ENCODE measurements at regions not wholly inside any gene's neighbourhood (a gene's known extent, or its start where the extent isn't known, plus 50 kb on each side); places are given as distances from the start of the nearest gene placed in this dataset.

DNA sequence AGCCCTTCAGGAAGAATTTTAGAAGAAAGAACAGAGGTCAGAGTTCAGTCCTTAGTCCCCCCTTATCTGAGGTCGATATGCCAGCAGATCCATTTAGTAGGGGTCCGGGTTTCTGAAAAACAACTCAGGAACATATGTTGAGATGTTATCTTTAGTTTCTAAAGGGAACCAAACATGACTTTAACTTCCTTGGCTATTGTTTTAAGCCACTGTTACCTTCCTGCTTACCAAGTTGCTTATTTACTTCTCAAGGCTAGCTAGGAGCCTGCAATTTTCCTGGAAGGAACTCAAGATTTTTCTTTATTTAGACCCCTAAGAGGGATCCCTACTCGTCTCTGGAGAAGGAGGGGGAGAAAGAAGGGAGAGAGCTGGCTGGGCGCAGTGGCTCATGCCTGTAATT, 54.3 kb downstream of the KCNC4 start:
- H3K9me3 ChIP-seq (ENCODE audit: insufficient read depth, low read depth, low read length) = no peaks in the 10 kb centered on the region
- H3K27me3 ChIP-seq (ENCODE audit: insufficient read depth, low read length) = peaks cover 27% of the 10 kb centered on the region
- no peak overlapping the region for H3K4me3 ChIP-seq (ENCODE audit: insufficient read depth, low read depth, low read length)
- Mint-ChIP-seq H3K9me3 (ENCODE audit: unreplicated experiment) (peaks cover 3% of the 10 kb centered on the region), H3K4me3 (ENCODE audit: unreplicated experiment) (no peak overlapping the region), H3K4me1 (ENCODE audit: low read depth, unreplicated experiment) (peaks cover 4% of the 10 kb centered on the region), H3K27me3 (ENCODE audit: low read depth, unreplicated experiment) (peaks cover 44% of the 10 kb centered on the region), H3K27ac (ENCODE audit: unreplicated experiment) (no peak overlapping the region), H3K36me3 (ENCODE audit: low read depth, unreplicated experiment) (no peaks in the 10 kb centered on the region)
- no peaks in the 10 kb centered on the region for H3K36me3 ChIP-seq (ENCODE audit: insufficient read depth, low read length)
- no peak overlapping the region for H3K4me2 ChIP-seq (ENCODE audit: low read length)
- no peak overlapping the region for H2AFZ ChIP-seq (ENCODE audit: low read depth, low read length)
- no peak overlapping the region for H3K9ac ChIP-seq (ENCODE audit: low read length)
- no peaks in the 10 kb centered on the region for H4K20me1 ChIP-seq (ENCODE audit: insufficient read depth, low read length)
- DNase-seq (ENCODE audit: low read depth) = no peak
- no peak for TF ChIP-seq EZH2 (IDR thresholded peaks at IDR 0.05; ENCODE audit: insufficient read depth, low read length)
- TF ChIP-seq, protein P1, sequence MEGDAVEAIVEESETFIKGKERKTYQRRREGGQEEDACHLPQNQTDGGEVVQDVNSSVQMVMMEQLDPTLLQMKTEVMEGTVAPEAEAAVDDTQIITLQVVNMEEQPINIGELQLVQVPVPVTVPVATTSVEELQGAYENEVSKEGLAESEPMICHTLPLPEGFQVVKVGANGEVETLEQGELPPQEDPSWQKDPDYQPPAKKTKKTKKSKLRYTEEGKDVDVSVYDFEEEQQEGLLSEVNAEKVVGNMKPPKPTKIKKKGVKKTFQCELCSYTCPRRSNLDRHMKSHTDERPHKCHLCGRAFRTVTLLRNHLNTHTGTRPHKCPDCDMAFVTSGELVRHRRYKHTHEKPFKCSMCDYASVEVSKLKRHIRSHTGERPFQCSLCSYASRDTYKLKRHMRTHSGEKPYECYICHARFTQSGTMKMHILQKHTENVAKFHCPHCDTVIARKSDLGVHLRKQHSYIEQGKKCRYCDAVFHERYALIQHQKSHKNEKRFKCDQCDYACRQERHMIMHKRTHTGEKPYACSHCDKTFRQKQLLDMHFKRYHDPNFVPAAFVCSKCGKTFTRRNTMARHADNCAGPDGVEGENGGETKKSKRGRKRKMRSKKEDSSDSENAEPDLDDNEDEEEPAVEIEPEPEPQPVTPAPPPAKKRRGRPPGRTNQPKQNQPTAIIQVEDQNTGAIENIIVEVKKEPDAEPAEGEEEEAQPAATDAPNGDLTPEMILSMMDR (IDR thresholded peaks at IDR 0.05; ENCODE audit: insufficient read depth, low read depth, low read length) = no peak
- no peaks in the 10 kb centered on the region for H3K79me2 ChIP-seq (ENCODE audit: insufficient read depth, low read length)
- H3K27ac ChIP-seq (ENCODE audit: low read depth, low read length) = no peak overlapping the region
- no peak for FAIRE-seq
- H3K4me1 ChIP-seq (ENCODE audit: insufficient read depth, low read length) = no peaks in the 10 kb centered on the region

DNA sequence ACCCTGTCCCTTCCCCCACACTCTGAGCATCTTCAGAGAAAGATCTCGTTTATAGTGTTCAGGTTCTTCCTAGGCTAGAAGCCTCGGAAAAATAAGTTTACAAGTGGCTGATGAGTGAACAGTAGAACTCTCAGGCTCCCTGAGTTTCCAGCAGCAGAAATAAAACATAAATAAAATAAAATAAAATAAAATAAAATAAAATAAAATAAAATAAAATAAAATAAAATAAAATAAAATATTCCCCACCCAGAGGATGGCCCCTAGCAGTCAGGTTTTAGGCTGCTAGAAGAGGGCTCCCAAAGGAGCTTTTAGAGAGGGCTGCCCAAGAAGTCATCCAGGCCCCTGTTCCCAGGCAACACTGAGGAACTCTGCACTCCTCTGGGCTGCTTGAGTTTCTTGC, 55.1 kb downstream of the KCNC4 start:
- no peak overlapping the region for H3K4me3 Mint-ChIP-seq (ENCODE audit: unreplicated experiment)
- Histone ChIP-seq H3K4me3 (ENCODE audit: insufficient read depth, low read depth, low read length) (no peak overlapping the region), H3K4me2 (ENCODE audit: low read length) (no peak overlapping the region), H3K27me3 (ENCODE audit: insufficient read depth, low read length) (peaks cover 31% of the 10 kb centered on the region), H4K20me1 (ENCODE audit: insufficient read depth, low read length) (no peaks in the 10 kb centered on the region), H3K9ac (ENCODE audit: low read length) (no peak overlapping the region), H3K79me2 (ENCODE audit: insufficient read depth, low read length) (no peaks in the 10 kb centered on the region), H3K4me1 (ENCODE audit: insufficient read depth, low read length) (no peaks in the 10 kb centered on the region), H3K9me3 (ENCODE audit: insufficient read depth, low read depth, low read length) (no peaks in the 10 kb centered on the region), H2AFZ (ENCODE audit: low read depth, low read length) (no peak overlapping the region), H3K27ac (ENCODE audit: low read depth, low read length) (no peak overlapping the region), H3K36me3 (ENCODE audit: insufficient read depth, low read length) (no peaks in the 10 kb centered on the region)
- no peaks in the 10 kb centered on the region for H3K36me3 Mint-ChIP-seq (ENCODE audit: low read depth, unreplicated experiment)
- no peak for FAIRE-seq
- TF ChIP-seq EZH2 (IDR thresholded peaks at IDR 0.05; ENCODE audit: insufficient read depth, low read length) = no peak
- TF ChIP-seq, protein P1 (IDR thresholded peaks at IDR 0.05; ENCODE audit: insufficient read depth, low read depth, low read length) = no peak
- peaks cover 4% of the 10 kb centered on the region for H3K4me1 Mint-ChIP-seq (ENCODE audit: low read depth, unreplicated experiment)
- H3K27me3 Mint-ChIP-seq (ENCODE audit: low read depth, unreplicated experiment) = peaks cover 44% of the 10 kb centered on the region
- no peak for DNase-seq (ENCODE audit: low read depth)
- peaks cover 3% of the 10 kb centered on the region for H3K9me3 Mint-ChIP-seq (ENCODE audit: unreplicated experiment)
- H3K27ac Mint-ChIP-seq (ENCODE audit: unreplicated experiment) = no peak overlapping the region

DNA sequence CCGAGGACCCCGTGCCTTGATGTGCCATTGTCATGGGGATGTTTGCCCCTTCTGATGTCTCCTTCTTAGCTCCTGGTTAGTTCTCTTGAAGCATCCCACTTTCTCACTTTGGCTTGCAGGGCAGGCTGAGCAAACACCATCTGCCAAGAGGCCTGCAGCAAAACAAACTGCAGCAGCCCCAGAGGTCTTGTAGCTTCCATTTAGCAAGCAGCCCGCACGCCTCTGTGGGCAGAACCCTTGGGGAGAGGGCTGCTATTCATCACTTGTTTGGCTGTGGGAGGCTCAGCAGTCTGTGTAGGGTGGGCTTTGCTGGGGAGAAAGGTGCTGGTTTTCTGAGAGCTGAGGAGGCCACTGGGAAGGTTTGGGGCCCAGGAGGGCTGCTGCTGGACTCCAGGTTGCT, 56.7 kb downstream of the KCNC4 start:
- Mint-ChIP-seq H3K9me3 (ENCODE audit: unreplicated experiment) (peaks cover 6% of the 10 kb centered on the region), H3K27ac (ENCODE audit: unreplicated experiment) (peak overlapping the region; percentile 64), H3K36me3 (ENCODE audit: low read depth, unreplicated experiment) (no peaks in the 10 kb centered on the region), H3K27me3 (ENCODE audit: low read depth, unreplicated experiment) (peaks cover 49% of the 10 kb centered on the region), H3K4me1 (ENCODE audit: low read depth, unreplicated experiment) (peaks cover 4% of the 10 kb centered on the region), H3K4me3 (ENCODE audit: unreplicated experiment) (no peak overlapping the region)
- H3K36me3 ChIP-seq (ENCODE audit: insufficient read depth, low read length) = no peaks in the 10 kb centered on the region
- peaks cover 34% of the 10 kb centered on the region for H3K27me3 ChIP-seq (ENCODE audit: insufficient read depth, low read length)
- no peaks in the 10 kb centered on the region for H3K4me1 ChIP-seq (ENCODE audit: insufficient read depth, low read length)
- FAIRE-seq (no peak), DNase-seq (ENCODE audit: low read depth) (no peak)
- no peak overlapping the region for H3K27ac ChIP-seq (ENCODE audit: low read depth, low read length)
- no peak overlapping the region for H3K9ac ChIP-seq (ENCODE audit: low read length)
- no peak for TF ChIP-seq EZH2 (IDR thresholded peaks at IDR 0.05; ENCODE audit: insufficient read depth, low read length)
- no peaks in the 10 kb centered on the region for H4K20me1 ChIP-seq (ENCODE audit: insufficient read depth, low read length)
- peaks cover 3% of the 10 kb centered on the region for H3K9me3 ChIP-seq (ENCODE audit: insufficient read depth, low read depth, low read length)
- no peaks in the 10 kb centered on the region for H3K79me2 ChIP-seq (ENCODE audit: insufficient read depth, low read length)
- H3K4me2 ChIP-seq (ENCODE audit: low read length) = no peak overlapping the region
- no peak overlapping the region for H2AFZ ChIP-seq (ENCODE audit: low read depth, low read length)
- no peak overlapping the region for H3K4me3 ChIP-seq (ENCODE audit: insufficient read depth, low read depth, low read length)
